ENCODE measurements at regions not wholly inside any gene's neighbourhood (a gene's known extent, or its start where the extent isn't known, plus 50 kb on each side); places are given as distances from the start of the nearest gene placed in this dataset.

GRCh38 chr5:45195026-45195425 lies 386.3 kb downstream of the MRPS30 start (continued):
- TF ChIP-seq CTCF (tag by site-specific recombination; IDR thresholded peaks at IDR 0.05): no peak
- no peak for TF ChIP-seq ELK4 (IDR thresholded peaks at IDR 0.05; ENCODE audit: borderline replicate concordance, low read depth, low read length)
- TF ChIP-seq ZBTB44 (tag by site-specific recombination; IDR thresholded peaks at IDR 0.05): no peak
- no peak for TF ChIP-seq ZNF600 (tag by site-specific recombination; IDR thresholded peaks at IDR 0.05)

Measured in HEK293 (cell line).